GM19328 (cell line): ENCODE measurements at regions not wholly inside any gene's neighbourhood (a gene's known extent, or its start where the extent isn't known, plus 50 kb on each side); places are given as distances from the start of the nearest gene placed in this dataset.

Experiments
- ATAC-seq: cut with Tn5 transposase; IDR thresholded peaks from one replicate; pipeline ENCODE4 v1.9.1; 2021; ENCODE audit warnings: mild to moderate bottlenecking, moderate library complexity; ENCODE audit not compliant: unreplicated experiment

GRCh38 chr4:10212400-10212799 is 95.8 kb upstream of the WDR1 start:
- no peak for ATAC-seq

GRCh38 chr4:10207116-10207515 is 90.5 kb upstream of the WDR1 start:
- no peak for ATAC-seq

DNA sequence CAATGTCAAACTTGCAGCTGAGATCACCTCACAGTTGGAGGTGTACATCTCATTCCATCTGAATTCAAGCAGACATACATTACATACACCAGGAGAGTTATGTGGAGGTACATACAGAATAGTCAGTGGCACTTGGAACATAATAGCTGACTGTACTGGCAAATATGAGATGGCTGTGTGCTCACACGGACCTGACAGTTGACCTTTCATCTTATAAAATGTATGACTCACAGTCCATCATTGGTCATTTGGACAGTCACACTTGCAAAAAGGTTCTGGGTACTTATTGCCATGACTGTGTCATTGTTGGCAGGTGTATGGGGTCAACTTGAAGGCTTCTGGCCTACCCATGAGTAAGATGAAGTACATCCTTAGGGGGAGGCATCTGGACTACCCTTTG is 88.6 kb upstream of the WDR1 start:
- no peak for ATAC-seq

DNA sequence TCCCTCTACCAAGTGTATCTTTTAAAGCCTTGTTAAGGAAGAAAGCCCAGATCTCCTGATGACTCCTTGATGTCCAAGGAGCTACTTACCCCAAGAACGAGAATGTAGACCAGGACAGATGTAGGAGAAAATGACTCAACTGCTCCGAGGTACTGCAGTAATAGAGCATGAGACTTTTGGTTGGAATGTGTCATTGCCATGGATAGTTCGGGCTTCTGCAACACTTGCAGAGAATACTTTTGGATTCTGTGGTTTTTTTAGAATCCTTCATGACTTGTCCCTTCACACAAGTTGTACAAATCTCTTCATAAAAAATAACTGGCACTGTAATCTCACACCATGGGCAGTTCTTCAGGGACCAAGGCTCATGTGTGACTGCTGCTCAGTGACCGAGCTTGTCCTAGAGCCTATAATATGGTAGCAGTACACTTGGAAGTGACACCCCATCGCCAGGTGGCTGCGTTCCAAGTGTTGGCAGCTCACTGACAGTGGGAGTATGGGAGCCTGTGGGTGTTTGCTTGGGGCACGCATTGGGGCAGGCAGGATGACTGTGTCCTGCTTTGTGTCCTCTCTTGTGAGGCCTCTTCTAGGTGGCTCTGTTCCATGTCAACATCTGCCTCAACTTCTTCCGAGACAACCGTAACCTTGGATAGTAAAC is 87.9 kb upstream of the WDR1 start:
- no peak for ATAC-seq

- ATAC-seq = no peak
These were observed 87.3 kb upstream of the WDR1 start for GRCh38 chr4:10203851-10204250.

DNA sequence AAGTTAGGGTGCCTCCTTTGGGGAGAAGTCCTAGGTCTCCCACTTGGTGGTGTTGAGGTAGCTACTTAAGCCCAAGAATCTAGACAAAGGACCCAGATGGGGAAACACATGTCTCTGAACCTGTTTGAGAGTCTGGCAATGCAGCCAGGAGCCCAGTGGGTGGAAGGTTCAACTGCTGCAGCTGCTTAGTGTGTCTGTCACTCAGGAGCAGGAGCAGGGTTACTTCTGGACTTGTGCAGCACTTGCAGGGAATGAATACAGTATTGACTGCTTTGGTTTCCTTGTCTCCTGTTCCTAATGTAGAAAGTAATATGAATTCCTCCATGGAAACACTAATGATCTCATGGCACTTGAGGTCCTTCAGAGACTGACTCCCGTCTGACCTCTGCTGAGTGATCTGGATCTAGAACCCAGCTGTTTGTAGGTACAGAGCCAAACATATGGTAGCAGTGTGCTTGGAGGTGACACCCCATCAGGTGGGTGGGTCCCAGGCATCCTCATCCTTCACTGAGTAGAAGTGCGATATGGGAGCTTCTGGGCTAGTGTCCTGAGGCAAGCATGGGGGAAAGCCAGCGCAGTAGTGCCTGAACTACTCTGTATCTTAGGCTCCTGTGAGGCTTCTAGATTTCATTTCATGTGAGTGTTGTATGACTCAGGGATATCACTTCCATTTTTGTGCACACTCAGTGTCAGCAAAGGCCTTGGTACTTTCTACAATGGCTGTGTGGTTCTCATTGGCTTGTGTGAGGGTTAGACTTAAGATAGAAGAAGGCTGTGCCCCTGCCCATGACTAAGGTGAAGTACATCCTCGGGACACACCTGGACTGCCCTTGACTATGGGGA is 85.0 kb upstream of the WDR1 start:
- ATAC-seq = no peak

- no peak for ATAC-seq
These were observed 84.3 kb upstream of the WDR1 start for GRCh38 chr4:10200869-10201268.

DNA sequence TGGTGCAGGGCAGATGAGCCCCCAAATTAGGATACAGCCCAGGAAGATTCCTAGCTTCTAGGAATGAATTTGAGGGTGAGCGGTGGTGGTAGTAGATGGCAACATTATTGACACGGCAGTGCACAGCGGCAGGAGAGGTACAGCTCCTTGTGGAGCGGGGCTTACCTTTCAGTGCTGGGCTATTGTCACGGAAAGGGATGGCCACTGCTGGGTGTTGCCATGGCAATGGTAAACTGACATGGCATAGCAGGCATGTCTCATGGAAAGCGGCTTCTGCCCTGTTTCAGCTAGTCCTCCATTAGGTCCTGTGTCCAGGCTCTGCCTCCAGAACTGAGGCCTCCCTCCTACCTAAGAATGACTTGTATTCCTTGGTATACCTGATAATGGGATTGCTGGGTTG is 81.8 kb upstream of the WDR1 start:
- no peak for ATAC-seq

- no peak for ATAC-seq
These were observed 81.4 kb upstream of the WDR1 start for GRCh38 chr4:10197952-10198351.

DNA sequence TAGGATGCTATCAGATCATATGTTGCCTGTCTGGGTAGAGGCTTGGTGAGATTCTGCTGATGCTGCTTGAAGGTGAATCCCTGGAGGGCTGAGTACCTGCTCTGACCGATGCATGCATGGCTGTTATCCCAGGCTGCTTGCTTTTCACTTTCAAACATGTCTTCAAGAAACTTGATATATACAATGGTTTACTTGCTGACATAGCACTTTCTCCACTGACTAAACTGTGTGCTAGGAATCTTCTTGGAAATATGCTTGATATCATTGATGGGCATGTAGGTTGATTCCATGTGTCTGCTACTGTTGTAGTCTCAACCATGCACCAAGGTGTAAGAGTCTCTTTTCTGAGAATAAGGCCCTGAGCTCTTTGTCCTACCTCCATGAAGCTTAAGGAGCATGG is 79.6 kb upstream of the WDR1 start:
- no peak for ATAC-seq

DNA sequence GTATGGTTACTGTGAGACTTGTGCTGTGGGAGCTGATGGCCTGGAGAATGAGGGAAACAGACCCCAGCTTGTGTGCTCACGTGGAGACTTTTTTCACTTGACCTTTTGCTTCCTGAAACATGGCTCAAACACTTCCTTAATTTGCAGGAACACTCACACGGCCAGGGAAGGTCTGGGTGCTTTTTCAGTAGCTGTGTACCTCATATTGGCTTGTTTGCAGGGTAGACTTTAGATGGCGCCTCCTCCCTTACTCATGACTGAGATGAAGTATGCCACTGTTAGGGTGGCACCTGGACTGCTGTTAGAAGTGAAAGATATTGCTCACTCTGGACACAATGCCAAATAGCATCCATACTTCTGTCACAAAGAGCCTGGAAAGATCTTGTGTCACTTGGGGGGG is 75.7 kb upstream of the WDR1 start:
- no peak for ATAC-seq

DNA sequence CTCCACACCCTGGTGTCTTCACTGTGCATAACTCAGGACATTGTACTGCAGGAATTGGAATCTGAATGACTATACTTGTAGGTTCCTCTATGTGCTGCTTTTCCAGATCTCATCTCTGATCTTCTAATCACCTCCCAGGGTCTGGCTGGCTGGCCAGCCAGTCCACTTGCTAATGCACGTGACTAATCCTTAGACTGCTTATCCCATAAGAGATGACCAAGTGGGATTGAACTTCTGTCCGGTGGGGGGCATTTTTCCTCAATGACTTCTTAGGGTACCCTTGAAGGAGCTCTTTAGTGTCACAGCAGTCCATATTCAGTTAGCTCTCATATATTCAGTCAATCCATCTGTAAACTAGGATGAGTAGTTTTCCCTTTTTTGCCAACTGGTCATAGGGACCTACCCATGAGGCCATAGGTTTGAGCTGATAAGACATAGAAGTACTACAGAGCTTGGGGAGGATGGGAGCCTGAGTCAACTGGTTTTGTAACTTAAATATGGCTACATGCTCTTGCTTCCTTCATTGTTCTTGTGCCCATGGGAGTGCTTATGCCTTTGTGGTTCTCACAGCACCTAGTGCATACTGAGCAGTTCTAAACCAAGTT is 71.9 kb upstream of the WDR1 start:
- ATAC-seq = no peak

- ATAC-seq = no peak
These were observed 69.9 kb upstream of the WDR1 start for GRCh38 chr4:10186228-10187214.

GRCh38 chr4:10185518-10186227 is 69.1 kb upstream of the WDR1 start:
- no peak for ATAC-seq

DNA sequence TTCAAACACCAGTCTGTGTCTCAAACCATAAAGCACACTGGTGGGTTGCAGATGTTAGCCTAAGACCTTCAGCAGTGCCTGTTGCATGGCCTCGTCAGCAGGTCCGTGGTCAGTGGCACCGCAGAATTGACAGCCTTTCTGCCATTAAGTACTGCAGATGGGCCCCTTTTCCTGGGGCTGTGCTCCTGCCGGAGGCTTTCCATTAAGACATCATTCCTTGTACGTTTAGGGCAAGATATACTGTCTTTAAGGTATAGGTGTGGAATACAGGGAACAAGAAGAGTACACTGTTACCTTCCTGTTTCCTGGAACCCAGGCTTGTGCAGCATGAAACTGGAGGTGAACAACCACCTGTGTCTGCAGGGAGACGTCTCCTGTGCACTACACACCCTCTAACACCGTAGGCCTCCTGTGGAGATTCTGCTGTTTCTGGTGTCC is 67.9 kb upstream of the WDR1 start:
- ATAC-seq = no peak

GRCh38 chr4:10184041-10184440 is 67.4 kb upstream of the WDR1 start:
- ATAC-seq = no peak

GRCh38 chr4:10183462-10183861 is 66.9 kb upstream of the WDR1 start:
- no peak for ATAC-seq

GRCh38 chr4:10182446-10183424 is 66.1 kb upstream of the WDR1 start:
- ATAC-seq = no peak
